HG02678 (cell line): ENCODE measurements at regions not wholly inside any gene's neighbourhood (a gene's known extent, or its start where the extent isn't known, plus 50 kb on each side); places are given as distances from the start of the nearest gene placed in this dataset.

Source experiments
- ATAC-seq: cut with Tn5 transposase; IDR thresholded peaks from one replicate; pipeline ENCODE4 v1.9.1; 2021; ENCODE audit warnings: mild to moderate bottlenecking, moderate library complexity; ENCODE audit not compliant: unreplicated experiment

GRCh38 chr7:130878785-130879184 is 144.8 kb upstream of the KLF14 start:
- ATAC-seq, result no peak

GRCh38 chr7:130879191-130879590 is 145.2 kb upstream of the KLF14 start:
- no peak for ATAC-seq

GRCh38 chr7:130880668-130881067 is 146.7 kb upstream of the KLF14 start:
- ATAC-seq, result no peak

GRCh38 chr7:130881091-130881798 is 147.2 kb upstream of the KLF14 start:
- ATAC-seq, result no peak

- ATAC-seq, result no peak
Measured at GRCh38 chr7:130881799-130882141, 147.8 kb upstream of the KLF14 start.

GRCh38 chr7:130882396-130882795 is 148.4 kb upstream of the KLF14 start:
- no peak for ATAC-seq

GRCh38 chr7:130883928-130884327 is 149.9 kb upstream of the KLF14 start:
- ATAC-seq, result no peak

GRCh38 chr7:130884437-130885417 is 150.7 kb upstream of the KLF14 start:
- no peak for ATAC-seq

GRCh38 chr7:130886438-130887135 is 152.6 kb upstream of the KLF14 start:
- ATAC-seq, result no peak

- ATAC-seq, result no peak
Measured at GRCh38 chr7:130887182-130887956, 153.4 kb upstream of the KLF14 start.

- ATAC-seq, result no peak
Measured at GRCh38 chr7:130887957-130888371, 154.0 kb upstream of the KLF14 start.

- ATAC-seq, result no peak
Measured at GRCh38 chr7:130888468-130888867, 154.5 kb upstream of the KLF14 start.

GRCh38 chr7:130890176-130891020 is 156.4 kb upstream of the KLF14 start:
- no peak for ATAC-seq

- no peak for ATAC-seq
Measured at GRCh38 chr7:130891254-130892094, 157.5 kb upstream of the KLF14 start.

- ATAC-seq, result no peak
Measured at GRCh38 chr7:130893441-130893894, 159.5 kb upstream of the KLF14 start.

- no peak for ATAC-seq
Measured at GRCh38 chr7:130894146-130894908, 160.3 kb upstream of the KLF14 start.

- no peak for ATAC-seq
Measured at GRCh38 chr7:130894909-130895750, 161.1 kb upstream of the KLF14 start.
